ENCODE measurements at regions not wholly inside any gene's neighbourhood (a gene's known extent, or its start where the extent isn't known, plus 50 kb on each side); places are given as distances from the start of the nearest gene placed in this dataset.

DNA sequence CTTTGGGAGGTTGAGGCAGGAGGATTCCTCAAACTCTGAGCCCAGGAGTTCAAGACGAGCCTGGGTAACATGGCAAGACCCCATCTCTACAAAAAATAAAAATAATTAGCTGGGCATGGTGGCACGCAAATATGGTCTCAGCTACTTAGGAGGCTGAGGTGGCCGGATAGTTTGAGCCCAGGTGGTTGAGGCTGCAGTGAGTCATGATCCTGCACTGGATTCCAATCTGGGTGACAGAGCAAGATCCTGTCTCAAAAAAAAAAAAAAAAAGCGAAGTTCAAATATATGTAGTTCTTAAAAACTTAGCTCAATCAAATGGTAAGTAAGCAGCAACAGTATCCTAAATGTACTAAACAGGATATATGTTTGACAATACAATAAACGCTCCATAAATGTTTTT lies 85.5 kb upstream of the SSTR1 start:
- WGBS (ENCODE audit: low lambda C conversion rate), result 8% methylated on average over 5 of the region's 5 CpGs
- in situ Hi-C loops (cut with HindIII; ENCODE audit: extremely low pct_ligation_motif_present, low pct_unique_long_range_greater_than_20kb), result no loop called here
- no TSS peak for BruUV-seq (replicated peaks)
- TF ChIP-seq, protein P1, sequence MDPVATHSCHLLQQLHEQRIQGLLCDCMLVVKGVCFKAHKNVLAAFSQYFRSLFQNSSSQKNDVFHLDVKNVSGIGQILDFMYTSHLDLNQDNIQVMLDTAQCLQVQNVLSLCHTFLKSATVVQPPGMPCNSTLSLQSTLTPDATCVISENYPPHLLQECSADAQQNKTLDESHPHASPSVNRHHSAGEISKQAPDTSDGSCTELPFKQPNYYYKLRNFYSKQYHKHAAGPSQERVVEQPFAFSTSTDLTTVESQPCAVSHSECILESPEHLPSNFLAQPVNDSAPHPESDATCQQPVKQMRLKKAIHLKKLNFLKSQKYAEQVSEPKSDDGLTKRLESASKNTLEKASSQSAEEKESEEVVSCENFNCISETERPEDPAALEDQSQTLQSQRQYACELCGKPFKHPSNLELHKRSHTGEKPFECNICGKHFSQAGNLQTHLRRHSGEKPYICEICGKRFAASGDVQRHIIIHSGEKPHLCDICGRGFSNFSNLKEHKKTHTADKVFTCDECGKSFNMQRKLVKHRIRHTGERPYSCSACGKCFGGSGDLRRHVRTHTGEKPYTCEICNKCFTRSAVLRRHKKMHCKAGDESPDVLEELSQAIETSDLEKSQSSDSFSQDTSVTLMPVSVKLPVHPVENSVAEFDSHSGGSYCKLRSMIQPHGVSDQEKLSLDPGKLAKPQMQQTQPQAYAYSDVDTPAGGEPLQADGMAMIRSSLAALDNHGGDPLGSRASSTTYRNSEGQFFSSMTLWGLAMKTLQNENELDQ (CRISPR knock-in tag; IDR thresholded peaks at IDR 0.05; ENCODE audit: borderline replicate concordance), result no peak
- no peak for TF ChIP-seq FIP1L1 (IDR thresholded peaks at IDR 0.05; ENCODE audit: borderline replicate concordance, insufficient read depth, low read depth, low read length)
- TF ChIP-seq, protein P2, sequence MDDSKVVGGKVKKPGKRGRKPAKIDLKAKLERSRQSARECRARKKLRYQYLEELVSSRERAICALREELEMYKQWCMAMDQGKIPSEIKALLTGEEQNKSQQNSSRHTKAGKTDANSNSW (CRISPR knock-in tag; IDR thresholded peaks at IDR 0.05; ENCODE audit: borderline replicate concordance), result no peak
- TF ChIP-seq GZF1 (CRISPR knock-in tag; IDR thresholded peaks at IDR 0.05), result no peak
- TF ChIP-seq, protein P3, sequence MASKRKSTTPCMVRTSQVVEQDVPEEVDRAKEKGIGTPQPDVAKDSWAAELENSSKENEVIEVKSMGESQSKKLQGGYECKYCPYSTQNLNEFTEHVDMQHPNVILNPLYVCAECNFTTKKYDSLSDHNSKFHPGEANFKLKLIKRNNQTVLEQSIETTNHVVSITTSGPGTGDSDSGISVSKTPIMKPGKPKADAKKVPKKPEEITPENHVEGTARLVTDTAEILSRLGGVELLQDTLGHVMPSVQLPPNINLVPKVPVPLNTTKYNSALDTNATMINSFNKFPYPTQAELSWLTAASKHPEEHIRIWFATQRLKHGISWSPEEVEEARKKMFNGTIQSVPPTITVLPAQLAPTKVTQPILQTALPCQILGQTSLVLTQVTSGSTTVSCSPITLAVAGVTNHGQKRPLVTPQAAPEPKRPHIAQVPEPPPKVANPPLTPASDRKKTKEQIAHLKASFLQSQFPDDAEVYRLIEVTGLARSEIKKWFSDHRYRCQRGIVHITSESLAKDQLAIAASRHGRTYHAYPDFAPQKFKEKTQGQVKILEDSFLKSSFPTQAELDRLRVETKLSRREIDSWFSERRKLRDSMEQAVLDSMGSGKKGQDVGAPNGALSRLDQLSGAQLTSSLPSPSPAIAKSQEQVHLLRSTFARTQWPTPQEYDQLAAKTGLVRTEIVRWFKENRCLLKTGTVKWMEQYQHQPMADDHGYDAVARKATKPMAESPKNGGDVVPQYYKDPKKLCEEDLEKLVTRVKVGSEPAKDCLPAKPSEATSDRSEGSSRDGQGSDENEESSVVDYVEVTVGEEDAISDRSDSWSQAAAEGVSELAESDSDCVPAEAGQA (IDR thresholded peaks at IDR 0.05; ENCODE audit: low read depth), result no peak
- TF ChIP-seq, protein P3 (CRISPR knock-in tag; IDR thresholded peaks at IDR 0.05; ENCODE audit: borderline replicate concordance), result no peak
- no peak for TF ChIP-seq POGZ (CRISPR knock-in tag; IDR thresholded peaks at IDR 0.05)
- TF ChIP-seq ZNF256 (CRISPR knock-in tag; conservative IDR thresholded peaks at IDR 0.05), result no peak
- no peak for TF ChIP-seq ZNF678 (CRISPR knock-in tag; IDR thresholded peaks at IDR 0.05)
- no peak for TF ChIP-seq SAFB2 (CRISPR knock-in tag; IDR thresholded peaks at IDR 0.05; ENCODE audit: borderline replicate concordance, low read depth)
- TF ChIP-seq ZNF773 (CRISPR knock-in tag; IDR thresholded peaks at IDR 0.05; ENCODE audit: borderline replicate concordance), result no peak
- TF ChIP-seq TAF1 (CRISPR knock-in tag; IDR thresholded peaks at IDR 0.05), result no peak
- no peak for TF ChIP-seq SRSF4 (IDR thresholded peaks at IDR 0.05; ENCODE audit: low read depth, low read length, poor library complexity, severe bottlenecking)
- TF ChIP-seq, protein P4, sequence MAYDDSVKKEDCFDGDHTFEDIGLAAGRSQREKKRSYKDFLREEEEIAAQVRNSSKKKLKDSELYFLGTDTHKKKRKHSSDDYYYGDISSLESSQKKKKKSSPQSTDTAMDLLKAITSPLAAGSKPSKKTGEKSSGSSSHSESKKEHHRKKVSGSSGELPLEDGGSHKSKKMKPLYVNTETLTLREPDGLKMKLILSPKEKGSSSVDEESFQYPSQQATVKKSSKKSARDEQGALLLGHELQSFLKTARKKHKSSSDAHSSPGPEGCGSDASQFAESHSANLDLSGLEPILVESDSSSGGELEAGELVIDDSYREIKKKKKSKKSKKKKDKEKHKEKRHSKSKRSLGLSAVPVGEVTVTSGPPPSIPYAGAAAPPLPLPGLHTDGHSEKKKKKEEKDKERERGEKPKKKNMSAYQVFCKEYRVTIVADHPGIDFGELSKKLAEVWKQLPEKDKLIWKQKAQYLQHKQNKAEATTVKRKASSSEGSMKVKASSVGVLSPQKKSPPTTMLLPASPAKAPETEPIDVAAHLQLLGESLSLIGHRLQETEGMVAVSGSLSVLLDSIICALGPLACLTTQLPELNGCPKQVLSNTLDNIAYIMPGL (CRISPR knock-in tag; IDR thresholded peaks at IDR 0.05; ENCODE audit: borderline replicate concordance in 1 of 2, low read depth in 1 of 2), result no peak
- no peak for TF ChIP-seq ZNF670 (CRISPR knock-in tag; IDR thresholded peaks at IDR 0.05; ENCODE audit: borderline replicate concordance)

More for the DNA sequence above, 85.5 kb upstream of the SSTR1 start:
- ChIA-PET CTCF (ENCODE audit: low intra/inter-chr PET ratio, low total read pairs) (no interaction called here), POLR2A (no interaction called here)
- no peak for DNase-seq (ENCODE audit: low spot score)
- Histone ChIP-seq H3K79me2 (ENCODE audit: insufficient read depth, low read length) (no peaks in the 10 kb centered on the region), H3K9ac (ENCODE audit: insufficient read depth, low read depth, low read length) (no peak overlapping the region), H2AFZ (ENCODE audit: low read length) (no peak overlapping the region), H3K4me3 (replicated peaks in 1 of 3; ENCODE audit: insufficient read depth in 1 of 3, low read depth in 2 of 3, low read length in 3 of 3) (no peak overlapping the region), H3K27ac (ENCODE audit: extremely low read length, insufficient read depth, low read length) (no peak overlapping the region), H4K20me1 (ENCODE audit: insufficient read depth, low read length) (no peaks in the 10 kb centered on the region), H3K27me3 (ENCODE audit: control insufficient read depth in 1 of 2, insufficient read depth in 2 of 2, low read length in 2 of 2) (no peaks in the 10 kb centered on the region), H3K9me3 (ENCODE audit: low read length) (no peaks in the 10 kb centered on the region), H3K36me3 (replicated peaks in 1 of 2; ENCODE audit: control insufficient read depth in 1 of 2, insufficient read depth in 2 of 2, low read length in 2 of 2) (no peaks in the 10 kb centered on the region), H3K4me2 (ENCODE audit: low read depth, low read length) (no peak overlapping the region), H3K4me1 (ENCODE audit: insufficient read depth, low read length) (no peaks in the 10 kb centered on the region)
- ATAC-seq, result no peak
- FAIRE-seq, result no peak
- intact Hi-C loops (cut with micrococcal nuclease; ENCODE audit: unreplicated experiment), result no loop called here
